IMR-90 (cell line): ENCODE measurements at regions not wholly inside any gene's neighbourhood (a gene's known extent, or its start where the extent isn't known, plus 50 kb on each side); places are given as distances from the start of the nearest gene placed in this dataset.

ENCODE experiments used
- CEBPB ChIP-seq: IDR thresholded peaks from 2 replicates; pipeline ENCODE4 v1.6.1; 2012; ENCODE audit warnings: low read depth, low read length, improper control_type of control experiment
- CTCF ChIP-seq: conservative IDR thresholded peaks from 2 replicates; pipeline ENCODE4 v1.5.1; 2012; ENCODE audit warnings: mild to moderate bottlenecking, low read depth, low read length, improper control_type of control experiment
- ELK1 ChIP-seq: fragments of 150-350 bp; IDR thresholded peaks from 2 replicates; pipeline ENCODE4 v1.6.1; 2016; ENCODE audit warnings: low read depth, mild to moderate bottlenecking, low read length, moderate library complexity, borderline replicate concordance
- POLR2A ChIP-seq: IDR thresholded peaks from 2 replicates; pipeline ENCODE4 v1.6.1; 2012; ENCODE audit warnings: mild to moderate bottlenecking, low read depth, low read length
- RCOR1 ChIP-seq: IDR thresholded peaks from 2 replicates; pipeline ENCODE4 v1.6.1; 2012; ENCODE audit warnings: mild to moderate bottlenecking, low read length, improper control_type of control experiment; ENCODE audit not compliant: insufficient replicate concordance
- RFX5 ChIP-seq: IDR thresholded peaks from 2 replicates; pipeline ENCODE4 v1.8.0; 2012; ENCODE audit warnings: low read depth, mild to moderate bottlenecking, low read length, moderate library complexity

GRCh38 chr13:70430256-70430655 is 322.0 kb upstream of the KLHL1 start:
- TF ChIP-seq RCOR1, result no peak
- TF ChIP-seq CTCF, result no peak
- TF ChIP-seq ELK1, result no peak
- no peak for TF ChIP-seq RFX5
- TF ChIP-seq CEBPB, result no peak
- TF ChIP-seq POLR2A, result no peak
